Heart right ventricle (tissue), 16 donors: ENCODE measurements at regions not wholly inside any gene's neighbourhood (a gene's known extent, or its start where the extent isn't known, plus 50 kb on each side); places are given as distances from the start of the nearest gene placed in this dataset.

Source experiments
- ATAC-seq, 8 donors: fragments of 200-7000 bp; cut with Tn5 transposase; one replicate each; pipeline ENCODE4 v1.9.1; 2020; ENCODE audit warnings: mild to moderate bottlenecking in 8 of 8, moderate library complexity in 8 of 8, moderate number of reproducible peaks in 1 of 8
- DNase-seq, 2 donors: peaks; one replicate each; pipeline ENCODE4 v3.0.0-alpha.2; 2020
- H3K27ac ChIP-seq, 10 donors: fragments of 200-600 bp; sonication (generic) in 2 of 10; one replicate each; pipeline versions ENCODE4 v1.5.0 to v1.8.0; 2020 to 2022; ENCODE audit warnings: mild to moderate bottlenecking in 3 of 10
- H3K27me3 ChIP-seq, 7 donors: fragments of 200-600 bp; one replicate each; pipeline ENCODE4 v1.8.0; 2021 to 2022; ENCODE audit warnings: mild to moderate bottlenecking in 2 of 7
- H3K36me3 ChIP-seq, 9 donors: fragments of 200-600 bp; sonication (generic) in 1 of 9; one replicate each; pipeline versions ENCODE4 v1.5.0 to v1.8.0; 2020 to 2022; ENCODE audit warnings: mild to moderate bottlenecking in 2 of 9
- H3K4me1 ChIP-seq, 9 donors: fragments of 200-600 bp; sonication (generic) in 1 of 9; one replicate each; pipeline versions ENCODE4 v1.5.0 to v1.8.0; 2020 to 2022; ENCODE audit warnings: mild to moderate bottlenecking in 4 of 9
- H3K4me3 ChIP-seq, 10 donors: fragments of 200-600 bp; sonication (generic) in 2 of 10; one replicate each; pipeline versions ENCODE4 v1.5.0 to v1.8.0; 2020 to 2022; ENCODE audit warnings: mild to moderate bottlenecking in 7 of 10, moderate library complexity in 2 of 10
- H3K9me3 ChIP-seq, 11 donors: fragments of 200-600 bp in 10 of 11; sonication (generic) in 2 of 11; one replicate each; pipeline versions ENCODE4 v1.5.0 to v1.8.0; 2013 to 2022; ENCODE audit warnings: mild to moderate bottlenecking in 2 of 11, control low read depth in 1 of 11, moderate library complexity in 1 of 11
- CTCF ChIP-seq, 9 donors: fragments of 200-600 bp; sonication (generic) in 2 of 9; IDR thresholded peaks; one replicate each; pipeline versions ENCODE4 v1.5.0 to v1.8.0; 2021 to 2022; ENCODE audit warnings: antibody characterized with exemption in 9 of 9, mild to moderate bottlenecking in 5 of 9, moderate library complexity in 1 of 9
- WGBS, 2 donors: extraction: QIAGEN DNeasy Blood & Tissue Kit; methylation state at CpG; one replicate each; pipeline ENCODE4 v1.1.7; 2013; ENCODE audit warnings: inconsistent platforms in 1 of 2; 5-methylcytosine and 5-hydroxymethylcytosine counted together
- intact Hi-C, 10 donors: fragments of 100-400 bp; cut with DNase I; formaldehyde crosslinking; loops; one replicate each; pipeline versions ENCODE4 v1.11.1 to v1.14.2; 2022
- donor health status: Arrhythmogenic right ventricular cardiomyopathy.
- donor health status: ischemic (EF 13 %, LVEDD 7.1; RV severe dilation, severe dysfunction).
- donor health status: healthy with polysubstance abuse.
- donor health status: DM: no; HTN: yes; CAD: no.
- donor health status: DM: no; HTN: no; CAD: no.
- donor health status: ischemic (EF 25% LVEDD 6.9; RV normal size, moderate dysfunction).
- donor health status: ischemic (EF 25% LVEDD 5.7; RV mildly dilated, moderate dysfunction).
- donor health status: healthy.
- donor health status: DM: yes; HTN: yes; CAD: no.
- donor health status: Ischemic cardiomyopathy.
- donor health status: ischemic (EF 35%, LVEDD 5.7; RV mildly dilated, moderate dysfunction).
- donor health status: nonischemic (EF 11% LVEDD 7.7; RV severe dilation, severe dysfunction).
- donor health status: DM: yes; HTN: yes; CAD: no.
- donor health status: PGD.
- donor health status: ischemic (EF 29% LVEDD 5.4; RV normal size, mild dysfunction).
- donor health status: nonischemic (EF 23%, LVEDD 6.1; RV moderate dilation, normal function).

GRCh38 chr6:12566618-12567123, 149.9 kb upstream of the PHACTR1 start:
- intact Hi-C loops: no loop called here
- 86 to 93% methylated on average over 2 of the region's 2 CpGs for WGBS, 2 donors
- Histone ChIP-seq H3K27me3 (no peaks in the 10 kb centered on the region), H3K36me3 (no peaks in the 10 kb centered on the region), H3K4me1 (peaks cover 0 to 13% (median 8%) of the 10 kb centered on the region in 9 donors), H3K4me3 (no peak overlapping the region), H3K27ac (no peak overlapping the region), H3K9me3 (peaks cover 0 to 20% (median 4%) of the 10 kb centered on the region in 11 donors)
- ATAC-seq (no peak), DNase-seq (no peak)
- TF ChIP-seq CTCF (IDR thresholded peaks at IDR 0.05): no peak

GRCh38 chr6:12567682-12568081, 148.9 kb upstream of the PHACTR1 start:
- 70 to 78% methylated on average over 3 of the region's 3 CpGs for WGBS, 2 donors
- H3K9me3 ChIP-seq: peaks cover 0 to 11% (median 0%) of the 10 kb centered on the region in 11 donors
- intact Hi-C loops: no loop called here
- no peak overlapping the region for H3K4me3 ChIP-seq
- no peak overlapping the region for H3K27ac ChIP-seq
- peaks cover 0 to 15% (median 9%) of the 10 kb centered on the region in 9 donors for H3K4me1 ChIP-seq
- no peak for DNase-seq
- ATAC-seq: no peak
- no peaks in the 10 kb centered on the region for H3K36me3 ChIP-seq
- H3K27me3 ChIP-seq: no peaks in the 10 kb centered on the region
- no peak for TF ChIP-seq CTCF (IDR thresholded peaks at IDR 0.05)

- no peak for TF ChIP-seq CTCF (IDR thresholded peaks at IDR 0.05)
- H3K27ac ChIP-seq: no peak overlapping the region
- H3K4me1 ChIP-seq: peaks cover 0 to 24% (median 17%) of the 10 kb centered on the region in 9 donors
- H3K27me3 ChIP-seq: no peaks in the 10 kb centered on the region
- H3K4me3 ChIP-seq: no peak overlapping the region
- ATAC-seq: no peak
- no peak for DNase-seq
- H3K36me3 ChIP-seq: no peaks in the 10 kb centered on the region
- intact Hi-C loops: no loop called here
- H3K9me3 ChIP-seq: peaks cover 0 to 7% (median 0%) of the 10 kb centered on the region in 11 donors
- WGBS, 2 donors: 97 to 100% methylated on average over 1 of the region's 1 CpG
These were observed 146.9 kb upstream of the PHACTR1 start for GRCh38 chr6:12569646-12570045.

GRCh38 chr6:12570461-12571030, 146.0 kb upstream of the PHACTR1 start:
- H3K9me3 ChIP-seq: peaks cover 0 to 2% (median 0%) of the 10 kb centered on the region in 11 donors
- no peak overlapping the region for H3K27ac ChIP-seq
- no peaks in the 10 kb centered on the region for H3K27me3 ChIP-seq
- 71 to 78% methylated on average over 2 of the region's 2 CpGs for WGBS, 2 donors
- peaks cover 0 to 24% (median 17%) of the 10 kb centered on the region in 9 donors for H3K4me1 ChIP-seq
- H3K4me3 ChIP-seq: no peak overlapping the region
- intact Hi-C loops: no loop called here
- H3K36me3 ChIP-seq: no peaks in the 10 kb centered on the region
- no peak for DNase-seq
- peak in 6 of 8 donors; percentile 40 to 79 (median 65) for ATAC-seq
- no peak for TF ChIP-seq CTCF (IDR thresholded peaks at IDR 0.05)
